K562 (cell line): ENCODE measurements at regions not wholly inside any gene's neighbourhood (a gene's known extent, or its start where the extent isn't known, plus 50 kb on each side); places are given as distances from the start of the nearest gene placed in this dataset.

ENCODE experiments used
- CAMTA2 ChIP-seq: fragments of 250-450 bp; sonication (Bioruptor Pico); conservative IDR thresholded peaks from 2 replicates; pipeline ENCODE4 v1.5.1; 2022
- CCAR2 ChIP-seq: fragments of 200-400 bp; formaldehyde crosslinking; IDR thresholded peaks from 2 replicates; pipeline ENCODE4 v1.6.1; 2017; ENCODE audit warnings: mild to moderate bottlenecking, low read depth, low read length
- CTCF ChIP-seq, 3 experiments: IDR thresholded peaks in 2 of 3; conservative IDR thresholded peaks in 1 of 3; 2 replicates each; pipeline ENCODE4 v1.5.1; 2011 to 2012; ENCODE audit warnings: low read length in 3 of 3, mild to moderate bottlenecking in 3 of 3, control low read depth in 2 of 3, improper control_type of control experiment in 1 of 3, inconsistent platforms in 1 of 3, low read depth in 1 of 3, mixed read lengths in 1 of 3, moderate library complexity in 1 of 3; ENCODE audit not compliant: insufficient read depth in 2 of 3
- HDAC2 ChIP-seq: fragments of 450-650 bp; IDR thresholded peaks from 2 replicates; pipeline ENCODE4 v1.6.1; 2016; ENCODE audit warnings: mild to moderate bottlenecking
- NR2C1 ChIP-seq, 2 experiments: fragments of 450-650 bp; IDR thresholded peaks; 2 replicates each; pipeline ENCODE4 v1.6.1; 2017; ENCODE audit warnings: mild to moderate bottlenecking in 2 of 2, antibody characterized with exemption in 1 of 2, inconsistent platforms in 1 of 2, missing compliant biosample characterization in 1 of 2, missing genetic modification characterization in 1 of 2
- POU5F1 ChIP-seq: fragments of 150-350 bp; IDR thresholded peaks from 2 replicates; pipeline ENCODE4 v1.6.1; 2014; ENCODE audit warnings: borderline replicate concordance, low read length, low read depth, mild to moderate bottlenecking; ENCODE audit not compliant: partially characterized antibody
- SNAPC5 ChIP-seq: fragments of 250-450 bp; sonication (Bioruptor Pico); IDR thresholded peaks from 2 replicates; pipeline ENCODE4 v1.8.0; 2021; ENCODE audit warnings: moderate library complexity, mild to moderate bottlenecking, inconsistent platforms
- SREBF1 ChIP-seq: fragments of 150-350 bp; IDR thresholded peaks from 2 replicates; pipeline ENCODE4 v1.6.1; 2014; ENCODE audit warnings: antibody characterized with exemption, low read depth, low read length, borderline replicate concordance
- ZBTB11 ChIP-seq, 3 experiments: fragments of 200-800 bp in 1 of 3; fragments of 250-450 bp in 1 of 3; fragments of 450-650 bp in 1 of 3; sonication (Bioruptor Pico) in 1 of 3; sonication (Bioruptor generic) in 1 of 3; formaldehyde crosslinking in 1 of 3; IDR thresholded peaks; 2 replicates each; pipeline versions ENCODE4 v1.6.1 to v1.8.0; 2016 to 2022; ENCODE audit warnings: mild to moderate bottlenecking in 2 of 3, missing genetic modification characterization in 2 of 3, missing compliant biosample characterization in 1 of 3, moderate library complexity in 1 of 3
- ZC3H8 ChIP-seq: fragments of 450-650 bp; IDR thresholded peaks from 2 replicates; pipeline ENCODE4 v1.6.1; 2017
- ZNF398 ChIP-seq: fragments of 250-450 bp; sonication (Bioruptor Pico); IDR thresholded peaks from 2 replicates; pipeline ENCODE4 v1.8.0; 2021; ENCODE audit warnings: moderate library complexity, mild to moderate bottlenecking, inconsistent platforms
- ZNF668 ChIP-seq: fragments of 250-450 bp; sonication (Bioruptor Pico); IDR thresholded peaks from 2 replicates; pipeline ENCODE4 v1.8.0; 2022; ENCODE audit warnings: mild to moderate bottlenecking, inconsistent platforms

- TF ChIP-seq HDAC2 (no peak), ZNF398 (CRISPR knock-in tag) (no peak), CAMTA2 (CRISPR knock-in tag) (no peak), ZBTB11 (CRISPR knock-in tag; IDR thresholded peaks at IDR 0.05) (no peak), ZC3H8 (no peak), POU5F1 (no peak), CCAR2 (no peak), NR2C1 (IDR thresholded peaks at IDR 0.05) (no peak), NR2C1 (tag; IDR thresholded peaks at IDR 0.05) (no peak), SNAPC5 (no peak), ZNF668 (CRISPR knock-in tag) (no peak), CTCF (IDR thresholded peaks at IDR 0.05 in 2 of 3, conservative IDR thresholded peaks at IDR 0.05 in 1 of 3; ENCODE audit: insufficient read depth in 2 of 3, low read depth in 1 of 3, low read length in 3 of 3) (no peak), SREBF1 (no peak)
Measured at GRCh38 chr10:8897769-8898168, 843.3 kb downstream of the GATA3 start.
